Prostate gland (tissue), 2 donors: ENCODE measurements at regions not wholly inside any gene's neighbourhood (a gene's known extent, or its start where the extent isn't known, plus 50 kb on each side); places are given as distances from the start of the nearest gene placed in this dataset.

Experiments
- POLR2A ChIP-seq: fragments of 450-650 bp; IDR thresholded peaks from one replicate; pipeline ENCODE4 v1.6.1; 2016; ENCODE audit warnings: antibody characterized with exemption, mild to moderate bottlenecking
- POLR2AphosphoS5 ChIP-seq: sonication (generic); formaldehyde crosslinking; IDR thresholded peaks from one replicate; pipeline ENCODE4 v1.6.1; 2017; ENCODE audit warnings: antibody characterized with exemption
- TF ChIP-seq, protein P1 (sequence below), 4 experiments: fragments of 200-600 bp in 2 of 4; fragments of 450-650 bp in 2 of 4; sonication (generic) in 2 of 4; IDR thresholded peaks; 1 replicate in 3 of 4; 2 replicates in 1 of 4; pipeline ENCODE4 v1.5.1; 2016 to 2019; ENCODE audit warnings: antibody characterized with exemption in 4 of 4, mild to moderate bottlenecking in 2 of 4, moderate library complexity in 2 of 4

DNA sequence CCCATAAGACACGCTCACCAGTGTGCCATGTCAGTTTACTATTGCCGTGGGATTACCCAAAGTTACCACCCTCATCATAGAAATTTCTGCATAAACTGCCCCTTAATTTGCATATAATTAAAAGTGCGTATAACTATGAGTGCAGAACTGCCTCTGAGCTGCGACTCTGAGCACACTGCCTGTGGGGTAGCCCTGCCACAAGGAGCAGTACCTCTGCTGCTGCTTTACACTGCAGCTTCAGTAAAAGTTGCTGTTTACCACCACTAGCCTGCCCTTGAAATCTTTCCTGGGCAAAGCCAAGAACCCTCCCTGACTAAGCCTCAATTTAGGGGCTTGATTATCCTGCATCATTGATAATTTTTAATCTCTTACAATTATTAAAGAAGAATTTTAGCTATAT is 213.9 kb upstream of the MAP2 start:
- TF ChIP-seq, protein P1, sequence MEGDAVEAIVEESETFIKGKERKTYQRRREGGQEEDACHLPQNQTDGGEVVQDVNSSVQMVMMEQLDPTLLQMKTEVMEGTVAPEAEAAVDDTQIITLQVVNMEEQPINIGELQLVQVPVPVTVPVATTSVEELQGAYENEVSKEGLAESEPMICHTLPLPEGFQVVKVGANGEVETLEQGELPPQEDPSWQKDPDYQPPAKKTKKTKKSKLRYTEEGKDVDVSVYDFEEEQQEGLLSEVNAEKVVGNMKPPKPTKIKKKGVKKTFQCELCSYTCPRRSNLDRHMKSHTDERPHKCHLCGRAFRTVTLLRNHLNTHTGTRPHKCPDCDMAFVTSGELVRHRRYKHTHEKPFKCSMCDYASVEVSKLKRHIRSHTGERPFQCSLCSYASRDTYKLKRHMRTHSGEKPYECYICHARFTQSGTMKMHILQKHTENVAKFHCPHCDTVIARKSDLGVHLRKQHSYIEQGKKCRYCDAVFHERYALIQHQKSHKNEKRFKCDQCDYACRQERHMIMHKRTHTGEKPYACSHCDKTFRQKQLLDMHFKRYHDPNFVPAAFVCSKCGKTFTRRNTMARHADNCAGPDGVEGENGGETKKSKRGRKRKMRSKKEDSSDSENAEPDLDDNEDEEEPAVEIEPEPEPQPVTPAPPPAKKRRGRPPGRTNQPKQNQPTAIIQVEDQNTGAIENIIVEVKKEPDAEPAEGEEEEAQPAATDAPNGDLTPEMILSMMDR (IDR thresholded peaks at IDR 0.05), result no peak
- TF ChIP-seq POLR2A, result no peak
- TF ChIP-seq POLR2AphosphoS5, result no peak
